Neural progenitor cell (in vitro differentiated cells): ENCODE measurements at regions not wholly inside any gene's neighbourhood (a gene's known extent, or its start where the extent isn't known, plus 50 kb on each side); places are given as distances from the start of the nearest gene placed in this dataset.

Experiments
- EZH2 ChIP-seq: fragments of 200-600 bp; sonication (generic); IDR thresholded peaks from 2 replicates; pipeline ENCODE4 v1.6.1; 2017; ENCODE audit warnings: antibody characterized with exemption, mild to moderate bottlenecking, moderate library complexity
- EZH2phosphoT487 ChIP-seq: fragments of 200-600 bp; sonication (generic); IDR thresholded peaks from 2 replicates; pipeline ENCODE4 v1.6.1; 2017; ENCODE audit warnings: antibody characterized with exemption
- TF ChIP-seq, protein P1 (sequence below): fragments of 200-600 bp; sonication (generic); IDR thresholded peaks from 2 replicates; pipeline ENCODE4 v1.5.1; 2017; ENCODE audit warnings: antibody characterized with exemption, mild to moderate bottlenecking

- TF ChIP-seq, protein P1, sequence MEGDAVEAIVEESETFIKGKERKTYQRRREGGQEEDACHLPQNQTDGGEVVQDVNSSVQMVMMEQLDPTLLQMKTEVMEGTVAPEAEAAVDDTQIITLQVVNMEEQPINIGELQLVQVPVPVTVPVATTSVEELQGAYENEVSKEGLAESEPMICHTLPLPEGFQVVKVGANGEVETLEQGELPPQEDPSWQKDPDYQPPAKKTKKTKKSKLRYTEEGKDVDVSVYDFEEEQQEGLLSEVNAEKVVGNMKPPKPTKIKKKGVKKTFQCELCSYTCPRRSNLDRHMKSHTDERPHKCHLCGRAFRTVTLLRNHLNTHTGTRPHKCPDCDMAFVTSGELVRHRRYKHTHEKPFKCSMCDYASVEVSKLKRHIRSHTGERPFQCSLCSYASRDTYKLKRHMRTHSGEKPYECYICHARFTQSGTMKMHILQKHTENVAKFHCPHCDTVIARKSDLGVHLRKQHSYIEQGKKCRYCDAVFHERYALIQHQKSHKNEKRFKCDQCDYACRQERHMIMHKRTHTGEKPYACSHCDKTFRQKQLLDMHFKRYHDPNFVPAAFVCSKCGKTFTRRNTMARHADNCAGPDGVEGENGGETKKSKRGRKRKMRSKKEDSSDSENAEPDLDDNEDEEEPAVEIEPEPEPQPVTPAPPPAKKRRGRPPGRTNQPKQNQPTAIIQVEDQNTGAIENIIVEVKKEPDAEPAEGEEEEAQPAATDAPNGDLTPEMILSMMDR = no peak
- TF ChIP-seq EZH2 (no peak), EZH2phosphoT487 (no peak)
Observed at GRCh38 chr21:20538039-20538658, 460.1 kb upstream of the NCAM2 start.
